GM12892 (cell line): ENCODE measurements at regions not wholly inside any gene's neighbourhood (a gene's known extent, or its start where the extent isn't known, plus 50 kb on each side); places are given as distances from the start of the nearest gene placed in this dataset.

ENCODE experiments used
- DNase-seq: peaks from one replicate; pipeline ENCODE4 v3.0.0; 2011; ENCODE audit not compliant: insufficient read length
- FAIRE-seq: peaks from 2 replicates; lab custom pipeline; 2011; peaks lifted over from hg19 to GRCh38; lab: Jason Lieb, UNC
- POLR2A ChIP-seq: IDR thresholded peaks from 2 replicates; pipeline ENCODE4 v1.6.1; 2011; ENCODE audit warnings: low read depth, low read length, control low read depth
- POLR2AphosphoS5 ChIP-seq: IDR thresholded peaks from 2 replicates; pipeline ENCODE4 v1.6.1; 2011; ENCODE audit warnings: low read depth, low read length, control low read depth
- TAF1 ChIP-seq: IDR thresholded peaks from 2 replicates; pipeline ENCODE4 v1.6.1; 2011; ENCODE audit warnings: low read depth, mild to moderate bottlenecking, control low read depth, low read length, borderline replicate concordance

DNA sequence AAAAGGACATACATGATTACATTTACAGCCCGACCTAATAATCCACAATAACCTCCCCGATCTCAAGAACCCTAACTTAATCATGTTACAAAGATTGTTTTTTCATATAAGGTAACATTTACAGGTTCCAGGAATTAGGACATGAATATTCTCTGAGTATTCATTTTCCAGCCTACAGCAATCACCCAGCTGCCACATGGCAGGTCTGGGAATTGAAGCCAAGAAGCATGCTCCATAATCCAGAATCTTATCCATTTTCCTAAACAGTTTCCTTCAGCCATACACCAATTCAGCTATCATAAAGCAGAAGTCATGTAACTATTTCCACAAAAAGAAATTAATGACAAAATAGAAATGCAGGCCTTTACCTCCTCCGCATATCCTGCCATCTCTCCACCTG lies 163.4 kb downstream of the CAAP1 start:
- no peak for TF ChIP-seq POLR2A
- TF ChIP-seq TAF1: no peak
- no peak for TF ChIP-seq POLR2AphosphoS5
- FAIRE-seq: no peak
- no peak for DNase-seq

- peak; percentile 40 for FAIRE-seq
- no peak for DNase-seq
- TF ChIP-seq POLR2AphosphoS5 (no peak), POLR2A (no peak), TAF1 (no peak)
Observed at GRCh38 chr9:26727471-26727870, 165.1 kb downstream of the CAAP1 start.

- FAIRE-seq (no peak), DNase-seq (no peak)
- no peak for TF ChIP-seq POLR2AphosphoS5
- TF ChIP-seq POLR2A: no peak
- no peak for TF ChIP-seq TAF1
Observed at GRCh38 chr9:26725573-26725972, 167.0 kb downstream of the CAAP1 start.

GRCh38 chr9:26723486-26723885 lies 169.1 kb downstream of the CAAP1 start:
- TF ChIP-seq POLR2A (no peak), TAF1 (no peak), POLR2AphosphoS5 (no peak)
- FAIRE-seq (peak; percentile 24), DNase-seq (no peak)

DNA sequence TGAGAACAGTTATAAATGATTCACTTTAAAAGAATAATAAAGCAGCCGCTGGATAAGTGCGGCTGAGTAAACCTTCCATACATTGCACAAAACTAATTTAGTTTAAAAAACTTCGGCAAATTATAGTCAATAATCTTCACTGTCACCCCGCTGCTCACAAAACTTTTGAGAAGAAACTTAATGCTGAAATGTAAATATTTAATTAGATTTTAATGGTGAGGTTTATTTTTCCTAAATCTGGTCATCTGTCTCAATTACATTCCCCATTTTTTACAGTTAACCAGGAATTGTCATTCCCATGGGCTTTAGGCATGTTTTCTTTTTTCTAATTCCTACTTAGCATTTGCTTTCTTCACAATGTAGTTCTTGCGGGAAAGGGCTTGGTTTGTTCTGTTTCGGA lies 169.8 kb downstream of the CAAP1 start:
- TF ChIP-seq POLR2A (no peak), POLR2AphosphoS5 (no peak), TAF1 (no peak)
- FAIRE-seq (no peak), DNase-seq (no peak)

DNA sequence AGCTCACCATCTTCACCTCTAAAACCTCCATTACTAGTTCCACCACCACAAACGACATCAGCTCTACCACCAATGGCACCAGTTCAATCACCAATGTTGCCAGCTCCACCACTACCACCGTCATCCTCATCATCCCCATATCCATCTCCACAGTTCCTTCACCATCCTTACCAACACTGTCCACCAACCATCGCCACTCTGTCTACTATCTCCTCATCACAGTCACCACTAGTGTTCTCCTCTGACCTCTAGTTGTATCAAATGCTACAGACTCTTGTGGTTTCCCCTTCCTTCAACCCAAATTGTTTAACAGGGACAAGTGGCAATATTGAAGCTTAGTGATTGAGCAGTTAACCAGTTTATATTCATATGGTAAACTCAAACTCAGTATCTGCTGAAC lies 182.6 kb downstream of the CAAP1 start:
- no peak for FAIRE-seq
- no peak for DNase-seq
- TF ChIP-seq POLR2AphosphoS5: no peak
- no peak for TF ChIP-seq POLR2A
- no peak for TF ChIP-seq TAF1

DNA sequence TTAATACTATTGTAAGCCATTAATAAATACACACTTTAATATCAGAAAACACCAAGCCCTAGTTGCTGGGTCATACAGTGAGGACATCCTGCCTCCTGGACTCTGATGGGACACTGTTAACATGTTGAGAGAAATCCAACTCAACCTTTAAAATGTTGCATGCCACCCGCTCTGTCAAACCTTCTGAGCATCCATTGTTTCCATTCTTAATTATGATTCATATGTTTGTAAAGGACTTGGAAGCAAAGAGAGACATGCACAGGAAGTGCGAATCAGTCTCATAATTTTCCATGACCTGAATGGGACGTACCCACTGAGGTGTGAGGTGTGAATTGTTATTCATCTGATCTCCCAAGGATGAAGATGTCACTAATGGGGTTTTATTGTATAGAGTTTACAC lies 186.4 kb downstream of the CAAP1 start:
- FAIRE-seq: no peak
- no peak for DNase-seq
- TF ChIP-seq TAF1 (no peak), POLR2AphosphoS5 (no peak), POLR2A (no peak)

DNA sequence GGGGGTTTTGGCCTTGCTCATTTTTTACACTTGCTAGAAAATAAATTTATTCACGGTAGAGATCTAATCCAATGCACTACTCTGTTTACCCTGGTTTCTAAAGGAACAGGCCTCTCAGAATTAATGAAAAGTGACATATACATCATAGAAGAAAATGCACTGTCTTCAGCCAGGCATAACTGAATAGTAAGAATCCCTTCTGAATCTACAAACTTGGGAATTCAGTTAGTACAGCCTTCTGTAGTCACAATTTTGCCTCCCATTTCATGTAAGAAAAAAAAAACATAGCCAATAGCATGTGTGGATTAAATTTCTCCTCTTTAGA lies 197.3 kb downstream of the CAAP1 start:
- FAIRE-seq (no peak), DNase-seq (no peak)
- no peak for TF ChIP-seq POLR2A
- no peak for TF ChIP-seq TAF1
- TF ChIP-seq POLR2AphosphoS5: no peak

DNA sequence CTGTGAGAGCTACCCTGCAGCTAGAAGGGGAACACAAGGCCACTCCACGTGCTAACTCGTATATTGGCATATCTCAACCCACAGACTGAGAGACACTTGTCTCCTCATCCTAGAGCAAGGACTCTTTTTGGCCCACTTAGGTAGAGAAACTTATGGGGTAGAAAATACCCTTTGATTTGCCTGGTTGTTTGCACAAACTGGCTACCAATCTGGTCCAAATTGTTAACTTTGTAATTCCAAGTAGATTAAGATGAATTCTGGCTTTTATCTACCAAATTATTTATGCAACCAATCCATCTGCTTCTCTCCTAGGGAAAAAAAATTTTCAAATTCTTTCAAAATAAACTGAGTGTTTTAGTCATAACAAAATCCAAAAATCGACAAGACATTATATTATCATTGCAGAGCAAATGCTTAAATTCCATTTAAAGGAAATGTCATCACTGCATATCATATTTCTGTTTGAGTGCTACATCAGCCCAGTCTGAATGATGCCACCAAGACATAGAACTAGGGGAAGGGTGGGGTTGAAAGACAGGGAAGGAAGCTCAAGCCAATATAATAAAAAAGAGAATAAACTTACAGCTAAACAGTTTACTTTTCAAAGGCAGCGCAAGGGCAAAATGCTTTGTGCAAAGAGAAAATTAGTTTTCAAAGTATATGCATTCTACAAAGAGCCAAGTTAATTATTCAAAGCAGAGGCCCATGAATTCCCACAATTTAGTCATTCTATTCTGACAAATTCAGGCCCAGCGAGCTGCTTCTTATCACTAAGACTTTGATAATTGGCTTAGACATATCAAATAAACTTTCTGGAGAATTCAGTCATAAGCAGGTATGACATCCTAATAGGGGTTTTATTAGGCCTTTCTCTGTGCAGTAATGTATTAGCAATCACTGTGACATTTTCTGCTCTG lies 198.0 kb downstream of the CAAP1 start:
- FAIRE-seq: no peak
- TF ChIP-seq TAF1 (no peak), POLR2AphosphoS5 (no peak), POLR2A (no peak)

DNA sequence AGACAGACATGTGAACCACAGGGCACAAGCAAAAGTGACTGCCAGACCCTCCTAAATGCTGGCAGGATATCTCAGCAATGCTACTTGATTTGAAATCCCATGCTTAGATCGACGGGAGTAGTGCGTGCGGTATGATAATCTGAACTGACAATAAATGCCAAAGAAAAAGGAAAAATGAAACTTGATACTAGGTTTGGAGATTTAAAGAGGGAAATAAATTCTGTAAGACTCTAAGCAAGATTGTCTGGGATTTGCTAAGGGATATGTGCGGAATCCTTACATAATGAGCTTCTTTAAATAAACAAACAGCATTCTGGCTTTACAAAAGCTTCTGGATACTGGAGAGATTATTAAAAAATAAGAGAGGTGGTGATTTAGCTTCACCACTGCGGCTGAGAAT lies 203.6 kb downstream of the CAAP1 start:
- FAIRE-seq (no peak), DNase-seq (no peak)
- TF ChIP-seq TAF1 (no peak), POLR2A (no peak), POLR2AphosphoS5 (no peak)

More for the DNA sequence above, 198.0 kb downstream of the CAAP1 start:
- no peak for DNase-seq

DNA sequence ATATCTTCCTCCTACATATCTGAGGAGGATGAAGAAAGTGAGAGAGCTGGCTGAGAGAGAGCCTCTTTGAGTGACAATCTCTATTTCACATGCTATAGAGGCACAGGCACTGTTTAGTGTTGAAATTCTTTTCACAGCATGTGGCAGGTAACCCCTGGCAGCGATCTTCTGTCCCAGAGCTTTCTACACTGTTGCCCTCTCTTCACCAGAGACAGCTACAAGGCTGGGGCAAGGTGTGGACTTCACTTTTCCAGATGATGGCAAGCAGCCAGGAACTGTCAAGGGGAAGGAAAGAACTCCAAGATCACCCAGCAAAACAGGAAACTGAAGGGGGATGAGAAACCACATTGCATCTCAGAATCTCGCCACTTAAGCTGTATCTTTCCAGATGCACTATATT lies 205.2 kb downstream of the CAAP1 start:
- no peak for TF ChIP-seq POLR2A
- TF ChIP-seq TAF1: no peak
- FAIRE-seq (no peak), DNase-seq (no peak)

DNA sequence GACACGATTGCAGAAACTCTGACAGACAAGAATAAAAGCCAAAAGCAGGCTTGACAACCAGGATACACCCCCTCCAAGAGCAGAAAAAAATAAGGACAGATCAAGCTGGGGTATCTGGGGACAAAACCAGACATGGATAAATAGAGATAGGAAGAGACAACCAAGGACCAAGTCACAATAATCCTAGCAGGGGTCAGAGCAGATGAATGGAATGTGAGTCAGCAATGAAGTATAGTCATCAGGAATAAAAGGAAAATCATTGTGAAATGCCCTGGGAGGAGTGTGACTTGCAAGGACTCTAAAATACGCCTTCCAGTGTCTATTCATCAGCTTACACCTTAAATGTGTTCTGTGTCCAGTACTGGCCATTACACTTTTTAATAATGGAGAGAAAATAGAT lies 206.8 kb downstream of the CAAP1 start:
- TF ChIP-seq POLR2AphosphoS5: no peak
- no peak for TF ChIP-seq TAF1
- TF ChIP-seq POLR2A: no peak
- FAIRE-seq (no peak), DNase-seq (no peak)

DNA sequence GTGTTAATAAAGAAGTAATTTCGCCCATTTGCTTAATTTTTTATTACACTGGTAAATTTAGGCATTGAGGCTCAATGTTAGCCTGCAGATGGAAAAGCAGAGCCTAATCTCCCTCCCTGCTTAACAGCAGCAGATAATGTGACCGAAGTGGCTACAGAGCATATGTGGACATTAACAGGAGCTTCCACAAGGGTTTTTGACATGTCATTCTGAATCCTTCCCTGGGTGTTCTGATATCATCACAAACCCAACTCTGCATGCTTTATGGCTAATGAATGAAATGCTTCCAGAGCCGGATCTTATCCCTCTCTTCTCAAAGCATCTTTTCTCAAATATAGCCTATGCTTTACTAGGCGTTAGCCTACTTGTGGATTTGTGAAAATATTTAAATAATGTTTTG lies 208.6 kb downstream of the CAAP1 start:
- no peak for FAIRE-seq
- TF ChIP-seq TAF1 (no peak), POLR2AphosphoS5 (no peak), POLR2A (no peak)
- DNase-seq: no peak
